HG03558 (cell line): ENCODE measurements at regions not wholly inside any gene's neighbourhood (a gene's known extent, or its start where the extent isn't known, plus 50 kb on each side); places are given as distances from the start of the nearest gene placed in this dataset.

Experiments
- ATAC-seq: cut with Tn5 transposase; IDR thresholded peaks from one replicate; pipeline ENCODE4 v1.9.1; 2021; ENCODE audit warnings: moderate number of reproducible peaks; ENCODE audit not compliant: unreplicated experiment; ENCODE audit errors: extremely low read depth

- no peak for ATAC-seq
Measured at GRCh38 chr11:87397011-87397865, 359.5 kb downstream of the TMEM135 start.

- no peak for ATAC-seq
Measured at GRCh38 chr11:87394924-87395323, 357.2 kb downstream of the TMEM135 start.

- no peak for ATAC-seq
Measured at GRCh38 chr11:87392665-87393064, 354.9 kb downstream of the TMEM135 start.

- ATAC-seq, result no peak
Measured at GRCh38 chr11:87391496-87391895, 353.8 kb downstream of the TMEM135 start.

- ATAC-seq, result no peak
Measured at GRCh38 chr11:87384078-87384729, 346.5 kb downstream of the TMEM135 start.

- ATAC-seq, result no peak
Measured at GRCh38 chr11:87374038-87374807, 336.5 kb downstream of the TMEM135 start.
